GM12874 (cell line): ENCODE measurements at regions not wholly inside any gene's neighbourhood (a gene's known extent, or its start where the extent isn't known, plus 50 kb on each side); places are given as distances from the start of the nearest gene placed in this dataset.

Experiments used
- CTCF ChIP-seq: IDR thresholded peaks from 2 replicates; pipeline ENCODE4 v1.5.1; 2011; ENCODE audit warnings: low read depth, mild to moderate bottlenecking, control low read depth, low read length, moderate library complexity; ENCODE audit not compliant: insufficient read depth

GRCh38 chr5:44632344-44632743 is 176.4 kb upstream of the MRPS30 start:
- TF ChIP-seq CTCF: no peak

- no peak for TF ChIP-seq CTCF
Measured at GRCh38 chr5:44626846-44627245, 181.9 kb upstream of the MRPS30 start.

GRCh38 chr5:44622331-44622730 is 186.4 kb upstream of the MRPS30 start:
- no peak for TF ChIP-seq CTCF

DNA sequence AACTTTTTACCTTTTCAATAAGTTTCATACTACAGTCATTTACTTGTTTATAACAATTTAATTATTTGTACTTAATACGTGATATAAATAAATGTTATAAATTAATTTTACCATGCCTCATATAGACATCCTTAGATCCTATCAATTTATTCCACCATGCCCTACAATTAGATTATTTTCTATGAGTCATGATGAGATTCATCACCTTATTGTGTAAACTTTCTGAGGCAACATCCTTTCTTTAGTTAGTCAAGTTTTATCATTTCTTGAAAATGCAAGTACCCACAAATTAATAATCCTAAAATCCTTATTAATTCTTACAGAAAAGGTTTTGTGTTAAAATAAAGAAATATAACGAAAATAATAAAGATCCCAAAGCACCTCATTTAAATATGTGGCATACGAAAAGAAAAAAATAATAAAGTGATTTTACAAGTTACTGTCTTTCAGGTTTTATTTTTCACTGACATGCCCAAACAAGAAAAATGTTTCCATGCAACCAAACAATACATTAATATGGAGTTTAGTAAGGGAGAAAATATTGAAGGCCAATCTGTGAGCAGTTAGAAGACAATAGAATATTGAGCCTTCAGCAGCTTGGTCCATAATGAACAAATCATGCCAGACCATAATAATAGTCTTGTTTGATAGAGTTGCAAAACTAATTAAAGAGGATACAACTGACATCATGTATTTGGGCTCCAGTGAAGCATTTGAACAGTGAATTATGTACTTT is 188.7 kb upstream of the MRPS30 start:
- no peak for TF ChIP-seq CTCF

- TF ChIP-seq CTCF: no peak
Measured at GRCh38 chr5:44614845-44615244, 193.9 kb upstream of the MRPS30 start.

- no peak for TF ChIP-seq CTCF
Measured at GRCh38 chr5:44613936-44614335, 194.8 kb upstream of the MRPS30 start.

GRCh38 chr5:44605926-44606325 is 202.8 kb upstream of the MRPS30 start:
- TF ChIP-seq CTCF: no peak
